ENCODE measurements at regions not wholly inside any gene's neighbourhood (a gene's known extent, or its start where the extent isn't known, plus 50 kb on each side); places are given as distances from the start of the nearest gene placed in this dataset.

- Histone ChIP-seq H3K9ac (ENCODE audit: low read length in 3 of 3) (no peak overlapping the region), H3K27me3 (ENCODE audit: control insufficient read depth, insufficient read depth, low read length) (no peaks in the 10 kb centered on the region), H3K27ac (ENCODE audit: low read depth in 2 of 2, low read length in 2 of 2) (no peak overlapping the region), H3K4me1 (ENCODE audit: control insufficient read depth in 2 of 3, insufficient read depth in 2 of 3, low read depth in 1 of 3, low read length in 3 of 3) (no peaks in the 10 kb centered on the region), H3K36me3 (ENCODE audit: control insufficient read depth in 2 of 3, insufficient read depth in 3 of 3, low read length in 3 of 3) (no peaks in the 10 kb centered on the region), H3K9me3 (ENCODE audit: control insufficient read depth in 2 of 3, insufficient read depth in 1 of 3, low read length in 3 of 3) (no peaks in the 10 kb centered on the region), H3K4me3 (ENCODE audit: low read length in 3 of 3) (no peak overlapping the region)
- DNase-seq, result no peak
- no peak for TF ChIP-seq CTCF (IDR thresholded peaks at IDR 0.05; ENCODE audit: borderline replicate concordance, extremely low read depth, insufficient read depth)
- no peak for FAIRE-seq
- intact Hi-C loops (cut with DNase I), result no loop called here
Measured at GRCh38 chr3:148466143-148466542, 231.6 kb upstream of the AGTR1 start.

GRCh38 chr3:148466980-148467740 is 230.5 kb upstream of the AGTR1 start:
- Histone ChIP-seq H3K27ac (ENCODE audit: low read depth in 2 of 2, low read length in 2 of 2) (no peak overlapping the region), H3K4me3 (ENCODE audit: low read length in 3 of 3) (no peak overlapping the region), H3K36me3 (ENCODE audit: control insufficient read depth in 2 of 3, insufficient read depth in 3 of 3, low read length in 3 of 3) (no peaks in the 10 kb centered on the region), H3K4me1 (ENCODE audit: control insufficient read depth in 2 of 3, insufficient read depth in 2 of 3, low read depth in 1 of 3, low read length in 3 of 3) (no peaks in the 10 kb centered on the region), H3K9me3 (ENCODE audit: control insufficient read depth in 2 of 3, insufficient read depth in 1 of 3, low read length in 3 of 3) (no peaks in the 10 kb centered on the region), H3K27me3 (ENCODE audit: control insufficient read depth, insufficient read depth, low read length) (no peaks in the 10 kb centered on the region), H3K9ac (ENCODE audit: low read length in 3 of 3) (no peak overlapping the region)
- TF ChIP-seq CTCF (IDR thresholded peaks at IDR 0.05; ENCODE audit: borderline replicate concordance, extremely low read depth, insufficient read depth), result no peak
- intact Hi-C loops (cut with DNase I), result no loop called here
- DNase-seq (no peak), FAIRE-seq (no peak)

GRCh38 chr3:148477375-148477774 is 220.3 kb upstream of the AGTR1 start:
- FAIRE-seq, result no peak
- no peak for DNase-seq

More at GRCh38 chr3:148477375-148477774, 220.3 kb upstream of the AGTR1 start:
- Histone ChIP-seq H3K36me3 (ENCODE audit: control insufficient read depth in 2 of 3, insufficient read depth in 3 of 3, low read length in 3 of 3) (no peaks in the 10 kb centered on the region), H3K27me3 (ENCODE audit: control insufficient read depth, insufficient read depth, low read length) (no peaks in the 10 kb centered on the region), H3K9me3 (ENCODE audit: control insufficient read depth in 2 of 3, insufficient read depth in 1 of 3, low read length in 3 of 3) (no peaks in the 10 kb centered on the region), H3K27ac (ENCODE audit: low read depth in 2 of 2, low read length in 2 of 2) (no peak overlapping the region), H3K4me1 (ENCODE audit: control insufficient read depth in 2 of 3, insufficient read depth in 2 of 3, low read depth in 1 of 3, low read length in 3 of 3) (no peaks in the 10 kb centered on the region), H3K4me3 (ENCODE audit: low read length in 3 of 3) (no peak overlapping the region), H3K9ac (ENCODE audit: low read length in 3 of 3) (no peak overlapping the region)
- TF ChIP-seq CTCF (IDR thresholded peaks at IDR 0.05; ENCODE audit: borderline replicate concordance, extremely low read depth, insufficient read depth), result no peak
- intact Hi-C loops (cut with DNase I), result no loop called here
